Activated T-cell treated with anti-CD3 and anti-CD28 coated beads for 48 hours (primary cell): ENCODE measurements at regions not wholly inside any gene's neighbourhood (a gene's known extent, or its start where the extent isn't known, plus 50 kb on each side); places are given as distances from the start of the nearest gene placed in this dataset.
"Not testable (repeated sequence)": the region's sequence is repeated elsewhere in the genome, so short reads cannot be mapped to it uniquely, and the experiment has no call there.

Experiments used
- DNase-seq: peaks from one replicate; pipeline ENCODE4 v3.0.0-alpha.2; 2020; ENCODE audit warnings: low read depth

- no peak for DNase-seq
Measured at GRCh38 chr6:135129136-135129856, 51.8 kb upstream of the MYB start.

- peak; percentile 42 for DNase-seq
Measured at GRCh38 chr6:135128268-135128914, 52.7 kb upstream of the MYB start.

- no peak for DNase-seq
Measured at GRCh38 chr6:135126729-135127128, 54.4 kb upstream of the MYB start.

- no peak for DNase-seq
Measured at GRCh38 chr6:135126034-135126433, 55.1 kb upstream of the MYB start.

- DNase-seq: no peak
Measured at GRCh38 chr6:135121434-135121833, 59.7 kb upstream of the MYB start.

GRCh38 chr6:135118134-135118730 is 62.9 kb upstream of the MYB start:
- DNase-seq: no peak

- DNase-seq: no peak
Measured at GRCh38 chr6:135117413-135117968, 62.9 kb upstream of the HBS1L start.

- DNase-seq: no peak
Measured at GRCh38 chr6:135116571-135116970, 61.9 kb upstream of the HBS1L start.

GRCh38 chr6:135115834-135116233 is 61.2 kb upstream of the HBS1L start:
- DNase-seq: no peak

- DNase-seq: no peak
Measured at GRCh38 chr6:135115411-135115810, 60.8 kb upstream of the HBS1L start.

GRCh38 chr6:135114355-135115145 is 59.9 kb upstream of the HBS1L start:
- peak; percentile 62 for DNase-seq

GRCh38 chr6:135113860-135114259 is 59.2 kb upstream of the HBS1L start:
- no peak for DNase-seq

GRCh38 chr6:135112951-135113350 is 58.3 kb upstream of the HBS1L start:
- DNase-seq: not testable (repeated sequence)

GRCh38 chr6:135110261-135110781 is 55.7 kb upstream of the HBS1L start:
- not testable (repeated sequence) for DNase-seq

GRCh38 chr6:135109761-135110160 is 55.1 kb upstream of the HBS1L start:
- DNase-seq: no peak

GRCh38 chr6:135108692-135109091 is 54.1 kb upstream of the HBS1L start:
- DNase-seq: no peak

- DNase-seq: no peak
Measured at GRCh38 chr6:135106611-135107010, 52.0 kb upstream of the HBS1L start.

- DNase-seq: no peak
Measured at GRCh38 chr6:135105710-135106109, 51.1 kb upstream of the HBS1L start.

- no peak for DNase-seq
Measured at GRCh38 chr6:135105299-135105698, 50.7 kb upstream of the HBS1L start.
